Omental fat pad (tissue), 3 donors: ENCODE measurements at regions not wholly inside any gene's neighbourhood (a gene's known extent, or its start where the extent isn't known, plus 50 kb on each side); places are given as distances from the start of the nearest gene placed in this dataset.
"Not testable (repeated sequence)": the region's sequence is repeated elsewhere in the genome, so short reads cannot be mapped to it uniquely, and the experiment has no call there.

ENCODE experiments used
- ATAC-seq: fragments of 150-250 bp; one replicate; pipeline ENCODE4 v1.9.1; 2016; ENCODE audit warnings: mild to moderate bottlenecking, moderate library complexity; ENCODE audit not compliant: low FRiP score
- DNase-seq: peaks from one replicate; pipeline ENCODE4 v3.0.0-alpha.2; 2019; ENCODE audit warnings: low spot score
- TF ChIP-seq, protein P1 (sequence below), 3 donors: fragments of 450-650 bp; IDR thresholded peaks; one replicate each; pipeline ENCODE4 v1.5.1; 2016 to 2017; ENCODE audit warnings: antibody characterized with exemption in 3 of 3, mild to moderate bottlenecking in 3 of 3, moderate library complexity in 2 of 3

- TF ChIP-seq, protein P1, sequence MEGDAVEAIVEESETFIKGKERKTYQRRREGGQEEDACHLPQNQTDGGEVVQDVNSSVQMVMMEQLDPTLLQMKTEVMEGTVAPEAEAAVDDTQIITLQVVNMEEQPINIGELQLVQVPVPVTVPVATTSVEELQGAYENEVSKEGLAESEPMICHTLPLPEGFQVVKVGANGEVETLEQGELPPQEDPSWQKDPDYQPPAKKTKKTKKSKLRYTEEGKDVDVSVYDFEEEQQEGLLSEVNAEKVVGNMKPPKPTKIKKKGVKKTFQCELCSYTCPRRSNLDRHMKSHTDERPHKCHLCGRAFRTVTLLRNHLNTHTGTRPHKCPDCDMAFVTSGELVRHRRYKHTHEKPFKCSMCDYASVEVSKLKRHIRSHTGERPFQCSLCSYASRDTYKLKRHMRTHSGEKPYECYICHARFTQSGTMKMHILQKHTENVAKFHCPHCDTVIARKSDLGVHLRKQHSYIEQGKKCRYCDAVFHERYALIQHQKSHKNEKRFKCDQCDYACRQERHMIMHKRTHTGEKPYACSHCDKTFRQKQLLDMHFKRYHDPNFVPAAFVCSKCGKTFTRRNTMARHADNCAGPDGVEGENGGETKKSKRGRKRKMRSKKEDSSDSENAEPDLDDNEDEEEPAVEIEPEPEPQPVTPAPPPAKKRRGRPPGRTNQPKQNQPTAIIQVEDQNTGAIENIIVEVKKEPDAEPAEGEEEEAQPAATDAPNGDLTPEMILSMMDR (IDR thresholded peaks at IDR 0.05) = no peak
- peak; percentile 72 for ATAC-seq
- no peak for DNase-seq
Measured at GRCh38 chr5:158236511-158237335, 377.8 kb upstream of the CLINT1 start.

DNA sequence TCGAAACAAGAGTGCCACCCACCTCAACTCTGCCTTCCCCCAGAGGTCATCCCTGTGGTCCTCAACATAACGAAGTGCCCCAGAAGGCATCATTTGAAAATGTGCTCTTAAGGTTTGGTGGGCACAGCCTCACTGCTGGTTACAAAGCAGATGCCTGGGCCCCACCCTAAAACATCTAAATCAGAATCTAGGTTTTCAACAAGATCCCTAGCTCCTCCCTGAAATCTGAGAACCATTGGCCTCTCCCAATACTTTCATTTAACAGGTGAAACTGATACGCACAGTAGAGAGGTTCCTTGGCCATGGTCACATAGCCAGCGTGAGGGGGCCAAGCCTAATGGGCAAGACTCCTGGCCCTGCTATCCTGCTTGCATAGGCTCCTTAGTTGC, 376.2 kb upstream of the CLINT1 start:
- TF ChIP-seq, protein P1 (IDR thresholded peaks at IDR 0.05) = no peak
- no peak for DNase-seq
- no peak for ATAC-seq

GRCh38 chr5:158234323-158235158, 375.6 kb upstream of the CLINT1 start:
- DNase-seq (no peak), ATAC-seq (no peak)
- TF ChIP-seq, protein P1 (IDR thresholded peaks at IDR 0.05) = no peak

DNA sequence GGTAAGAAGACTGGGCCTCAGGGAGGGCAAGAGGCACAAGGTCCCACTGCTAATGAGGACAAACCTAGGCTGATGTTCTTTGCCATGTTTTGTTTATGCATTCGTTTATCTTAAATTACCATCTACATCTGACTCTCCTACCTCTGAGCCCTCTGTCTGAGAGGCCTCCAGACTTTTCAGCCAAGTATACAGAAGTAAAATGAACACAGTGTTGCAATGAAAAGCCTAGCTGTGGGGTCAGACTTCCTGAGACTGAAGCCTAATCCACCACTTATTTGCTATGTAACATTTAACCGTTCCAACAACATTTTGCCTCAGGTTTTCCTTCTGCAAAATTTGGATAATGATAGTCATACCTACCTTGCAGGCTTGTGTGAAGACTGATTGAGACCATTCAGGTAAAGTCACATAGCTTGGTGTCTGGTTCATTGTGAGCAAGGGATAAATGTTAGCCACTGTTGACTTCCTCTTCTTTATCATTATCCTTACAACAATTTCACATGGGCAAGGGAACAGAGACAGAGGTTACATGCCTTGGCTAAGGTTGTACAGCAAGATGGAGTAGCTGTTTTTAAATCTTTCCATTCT, 374.9 kb upstream of the CLINT1 start:
- ATAC-seq (no peak), DNase-seq (no peak)
- TF ChIP-seq, protein P1 (IDR thresholded peaks at IDR 0.05) = no peak

DNA sequence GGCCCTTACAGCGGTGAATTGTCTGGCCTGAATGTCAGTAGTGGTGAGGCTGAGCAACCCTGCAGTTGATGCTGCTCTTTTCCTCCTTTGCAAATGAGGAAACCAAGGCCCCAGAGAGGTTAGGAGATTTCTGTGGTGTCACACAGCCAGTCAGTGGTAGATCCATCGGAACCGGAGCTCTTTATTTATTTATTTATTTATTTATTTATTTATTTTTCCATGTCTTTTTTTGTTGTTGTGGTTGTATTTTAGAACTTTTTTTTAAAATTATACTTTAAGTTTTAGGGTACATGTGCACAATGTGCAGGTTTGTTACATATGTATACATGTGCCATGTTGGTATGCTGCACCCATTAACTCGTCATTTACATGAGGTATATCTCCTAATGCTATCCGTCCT, 368.4 kb upstream of the CLINT1 start:
- ATAC-seq, DNase-seq: not testable (repeated sequence)

- DNase-seq = no peak
- no peak for ATAC-seq
- TF ChIP-seq, protein P1 (IDR thresholded peaks at IDR 0.05) = no peak
Measured at GRCh38 chr5:158226496-158226895, 367.6 kb upstream of the CLINT1 start.

DNA sequence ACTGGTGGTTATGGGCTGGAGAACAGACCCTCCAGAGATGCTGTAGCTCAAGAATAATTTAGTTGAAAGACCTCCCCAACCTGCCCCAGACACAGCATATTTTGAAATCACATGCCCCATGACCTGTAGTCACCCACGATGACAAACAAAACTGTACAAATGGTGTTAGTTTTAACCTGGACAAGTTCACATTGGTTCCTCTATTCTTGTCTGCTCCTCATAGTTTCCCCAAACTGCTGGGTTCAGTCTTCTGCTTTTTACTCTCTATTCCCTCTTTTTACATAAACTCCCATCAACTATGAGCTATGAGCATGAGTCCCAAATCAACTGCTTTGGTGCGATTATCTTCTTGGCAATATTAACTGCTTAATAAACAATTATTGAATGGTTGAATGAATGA, 365.3 kb upstream of the CLINT1 start:
- TF ChIP-seq, protein P1 (IDR thresholded peaks at IDR 0.05) = no peak
- no peak for ATAC-seq

More for the DNA sequence above, 365.3 kb upstream of the CLINT1 start:
- no peak for DNase-seq
